Stomach (tissue), 8 donors: ENCODE measurements at regions not wholly inside any gene's neighbourhood (a gene's known extent, or its start where the extent isn't known, plus 50 kb on each side); places are given as distances from the start of the nearest gene placed in this dataset.

Experiments
- DNase-seq, 2 donors: peaks; one replicate each; pipeline versions ENCODE4 v3.0.0 to v3.0.0-alpha.2; 2013 to 2019
- H3K27ac ChIP-seq, 5 donors: fragments of 200-600 bp in 4 of 5; sonication (generic) in 4 of 5; one replicate each; pipeline ENCODE4 v1.5.1; 2013 to 2019; ENCODE audit warnings: mild to moderate bottlenecking in 1 of 5, moderate library complexity in 1 of 5
- H3K27me3 ChIP-seq, 3 donors: fragments of 200-600 bp; sonication (generic); one replicate each; pipeline ENCODE4 v1.5.1; 2017 to 2019; ENCODE audit warnings: mixed run types in 1 of 3
- H3K36me3 ChIP-seq, 4 donors: fragments of 200-600 bp; sonication (generic); 1 replicate in 3 of 4; 2 replicates in 1 of 4; pipeline ENCODE4 v1.5.1; 2016 to 2019
- H3K4me1 ChIP-seq, 4 donors: fragments of 200-600 bp; sonication (generic); one replicate each; pipeline ENCODE4 v1.5.1; 2016 to 2019
- H3K4me3 ChIP-seq, 4 donors: fragments of 200-600 bp; sonication (generic) in 3 of 4; one replicate each; pipeline ENCODE4 v1.5.1; 2016 to 2019; ENCODE audit warnings: mild to moderate bottlenecking in 1 of 4
- H3K9me3 ChIP-seq, 4 donors: fragments of 200-600 bp; sonication (generic); one replicate each; pipeline ENCODE4 v1.5.1; 2016 to 2019
- EP300 ChIP-seq: sonication (generic); formaldehyde crosslinking; IDR thresholded peaks from one replicate; pipeline ENCODE4 v1.6.1; 2017; ENCODE audit warnings: antibody characterized with exemption
- POLR2A ChIP-seq, 4 donors: fragments of 450-650 bp; IDR thresholded peaks; one replicate each; pipeline ENCODE4 v1.6.1; 2016; ENCODE audit warnings: antibody characterized with exemption in 4 of 4, control low read depth in 2 of 4, mild to moderate bottlenecking in 1 of 4, moderate library complexity in 1 of 4
- POLR2AphosphoS5 ChIP-seq, 3 donors: sonication (generic); formaldehyde crosslinking; IDR thresholded peaks; one replicate each; pipeline ENCODE4 v1.6.1; 2016; ENCODE audit warnings: antibody characterized with exemption in 3 of 3
- WGBS, 5 donors: extraction: QIAGEN DNeasy Blood & Tissue Kit in 3 of 5; methylation state at CpG; one replicate each; pipeline versions ENCODE4 v1.1.5 to v1.1.7; 2013 to 2018; 5-methylcytosine and 5-hydroxymethylcytosine counted together
- intact Hi-C: fragments of 100-400 bp; cut with DNase I; formaldehyde crosslinking; loops from one replicate; pipeline ENCODE4 v1.15.1; 2023; ENCODE audit warnings: low total_unique reads
- TF ChIP-seq, protein P1 (sequence below), 7 experiments: fragments of 450-650 bp in 4 of 7; fragments of 200-600 bp in 3 of 7; sonication (generic) in 3 of 7; IDR thresholded peaks; one replicate each; pipeline ENCODE4 v1.5.1; 2016 to 2019; ENCODE audit warnings: antibody characterized with exemption in 7 of 7, control low read depth in 2 of 7, mild to moderate bottlenecking in 1 of 7
- donor health status: healthy with polysubstance abuse.
- donor health status: Bipolar disorder and iron deficiency.
- donor health status: healthy.

- Histone ChIP-seq H3K9me3 (no peaks in the 10 kb centered on the region), H3K27ac (no peak overlapping the region), H3K4me1 (peaks cover 0 to 11% (median 0%) of the 10 kb centered on the region in 4 donors), H3K27me3 (no peaks in the 10 kb centered on the region), H3K4me3 (no peak overlapping the region), H3K36me3 (no peaks in the 10 kb centered on the region)
- intact Hi-C loops = no loop called here
- TF ChIP-seq EP300 = no peak
- TF ChIP-seq POLR2A (IDR thresholded peaks at IDR 0.05) = no peak
- TF ChIP-seq, protein P1, sequence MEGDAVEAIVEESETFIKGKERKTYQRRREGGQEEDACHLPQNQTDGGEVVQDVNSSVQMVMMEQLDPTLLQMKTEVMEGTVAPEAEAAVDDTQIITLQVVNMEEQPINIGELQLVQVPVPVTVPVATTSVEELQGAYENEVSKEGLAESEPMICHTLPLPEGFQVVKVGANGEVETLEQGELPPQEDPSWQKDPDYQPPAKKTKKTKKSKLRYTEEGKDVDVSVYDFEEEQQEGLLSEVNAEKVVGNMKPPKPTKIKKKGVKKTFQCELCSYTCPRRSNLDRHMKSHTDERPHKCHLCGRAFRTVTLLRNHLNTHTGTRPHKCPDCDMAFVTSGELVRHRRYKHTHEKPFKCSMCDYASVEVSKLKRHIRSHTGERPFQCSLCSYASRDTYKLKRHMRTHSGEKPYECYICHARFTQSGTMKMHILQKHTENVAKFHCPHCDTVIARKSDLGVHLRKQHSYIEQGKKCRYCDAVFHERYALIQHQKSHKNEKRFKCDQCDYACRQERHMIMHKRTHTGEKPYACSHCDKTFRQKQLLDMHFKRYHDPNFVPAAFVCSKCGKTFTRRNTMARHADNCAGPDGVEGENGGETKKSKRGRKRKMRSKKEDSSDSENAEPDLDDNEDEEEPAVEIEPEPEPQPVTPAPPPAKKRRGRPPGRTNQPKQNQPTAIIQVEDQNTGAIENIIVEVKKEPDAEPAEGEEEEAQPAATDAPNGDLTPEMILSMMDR (IDR thresholded peaks at IDR 0.05) = no peak
- no peak for TF ChIP-seq POLR2AphosphoS5 (IDR thresholded peaks at IDR 0.05)
- 92 to 97% (median 95%) methylated on average over 7 of the region's 7 CpGs for WGBS, 5 donors
- DNase-seq = no peak
These were observed 83.6 kb downstream of the HPGD start for GRCh38 chr4:174438711-174439110.

GRCh38 chr4:174437749-174438148, 84.5 kb downstream of the HPGD start:
- Histone ChIP-seq H3K9me3 (no peaks in the 10 kb centered on the region), H3K4me1 (peaks cover 0 to 11% (median 0%) of the 10 kb centered on the region in 4 donors), H3K36me3 (no peaks in the 10 kb centered on the region), H3K4me3 (no peak overlapping the region), H3K27me3 (no peaks in the 10 kb centered on the region), H3K27ac (no peak overlapping the region)
- no peak for DNase-seq
- intact Hi-C loops = no loop called here
- TF ChIP-seq POLR2A (IDR thresholded peaks at IDR 0.05) (no peak), POLR2AphosphoS5 (IDR thresholded peaks at IDR 0.05) (no peak)
- WGBS, 5 donors = 23 to 45% (median 37%) methylated on average over 1 of the region's 1 CpG

GRCh38 chr4:174437324-174437723, 85.0 kb downstream of the HPGD start:
- no peak for TF ChIP-seq POLR2AphosphoS5 (IDR thresholded peaks at IDR 0.05)
- TF ChIP-seq, protein P1 (IDR thresholded peaks at IDR 0.05) = no peak
- no peak for TF ChIP-seq EP300
- no peak for TF ChIP-seq POLR2A (IDR thresholded peaks at IDR 0.05)
- H3K9me3 ChIP-seq = no peaks in the 10 kb centered on the region
- no peaks in the 10 kb centered on the region for H3K27me3 ChIP-seq
- intact Hi-C loops = no loop called here
- peaks cover 0 to 11% (median 0%) of the 10 kb centered on the region in 4 donors for H3K4me1 ChIP-seq
- peak in 1 of 2 donors; percentile 60 for DNase-seq
- no peak overlapping the region for H3K4me3 ChIP-seq
- 10 to 23% (median 15%) methylated on average over 2 of the region's 2 CpGs for whole genome bisulfite sequencing, 5 donors
- no peak overlapping the region for H3K27ac ChIP-seq
- H3K36me3 ChIP-seq = no peaks in the 10 kb centered on the region

GRCh38 chr4:174436377-174436776, 85.9 kb downstream of the HPGD start:
- 82 to 95% (median 91%) methylated on average over 1 of the region's 1 CpG for WGBS, 5 donors
- intact Hi-C loops = no loop called here
- H3K27me3 ChIP-seq = no peaks in the 10 kb centered on the region
- TF ChIP-seq, protein P1 (IDR thresholded peaks at IDR 0.05) = no peak
- no peak for TF ChIP-seq POLR2A (IDR thresholded peaks at IDR 0.05)
- no peak for TF ChIP-seq EP300
- no peak for TF ChIP-seq POLR2AphosphoS5 (IDR thresholded peaks at IDR 0.05)
- no peak overlapping the region for H3K4me3 ChIP-seq
- no peaks in the 10 kb centered on the region for H3K9me3 ChIP-seq
- peaks cover 0 to 11% (median 0%) of the 10 kb centered on the region in 4 donors for H3K4me1 ChIP-seq
- H3K36me3 ChIP-seq = no peaks in the 10 kb centered on the region
- DNase-seq = no peak
- no peak overlapping the region for H3K27ac ChIP-seq

DNA sequence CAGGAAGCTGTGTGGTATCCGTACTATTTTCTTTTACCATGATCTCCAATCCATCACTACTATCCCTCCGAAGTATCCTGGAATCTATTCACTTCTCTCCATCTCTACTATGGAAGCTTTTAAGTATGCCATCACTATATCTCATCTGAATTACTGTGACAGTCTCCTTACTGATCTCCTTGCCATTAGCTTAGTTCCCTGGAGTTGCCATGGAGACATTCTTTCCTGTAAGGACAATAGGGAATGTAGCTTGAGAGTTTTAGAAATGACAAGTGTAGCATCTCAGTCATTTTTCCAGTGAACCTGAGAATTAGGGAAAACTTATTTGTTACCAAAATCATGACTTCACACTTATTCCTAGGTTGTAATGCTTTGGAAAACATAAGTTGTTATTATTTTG, 86.3 kb downstream of the HPGD start:
- intact Hi-C loops = no loop called here
- no peak for TF ChIP-seq POLR2AphosphoS5 (IDR thresholded peaks at IDR 0.05)
- no peak for TF ChIP-seq EP300
- TF ChIP-seq POLR2A (IDR thresholded peaks at IDR 0.05) = no peak
- TF ChIP-seq, protein P1 (IDR thresholded peaks at IDR 0.05) = no peak
- Histone ChIP-seq H3K4me1 (peaks cover 0 to 11% (median 0%) of the 10 kb centered on the region in 4 donors), H3K36me3 (no peaks in the 10 kb centered on the region), H3K27me3 (no peaks in the 10 kb centered on the region), H3K9me3 (no peaks in the 10 kb centered on the region), H3K4me3 (no peak overlapping the region), H3K27ac (no peak overlapping the region)
- no peak for DNase-seq
- 88 to 94% (median 90%) methylated on average over 2 of the region's 2 CpGs for WGBS, 5 donors
